ENCODE measurements at regions not wholly inside any gene's neighbourhood (a gene's known extent, or its start where the extent isn't known, plus 50 kb on each side); places are given as distances from the start of the nearest gene placed in this dataset.
A peak's percentile ranks its signal among the peaks of the same experiment; 100 is the strongest.

DNA sequence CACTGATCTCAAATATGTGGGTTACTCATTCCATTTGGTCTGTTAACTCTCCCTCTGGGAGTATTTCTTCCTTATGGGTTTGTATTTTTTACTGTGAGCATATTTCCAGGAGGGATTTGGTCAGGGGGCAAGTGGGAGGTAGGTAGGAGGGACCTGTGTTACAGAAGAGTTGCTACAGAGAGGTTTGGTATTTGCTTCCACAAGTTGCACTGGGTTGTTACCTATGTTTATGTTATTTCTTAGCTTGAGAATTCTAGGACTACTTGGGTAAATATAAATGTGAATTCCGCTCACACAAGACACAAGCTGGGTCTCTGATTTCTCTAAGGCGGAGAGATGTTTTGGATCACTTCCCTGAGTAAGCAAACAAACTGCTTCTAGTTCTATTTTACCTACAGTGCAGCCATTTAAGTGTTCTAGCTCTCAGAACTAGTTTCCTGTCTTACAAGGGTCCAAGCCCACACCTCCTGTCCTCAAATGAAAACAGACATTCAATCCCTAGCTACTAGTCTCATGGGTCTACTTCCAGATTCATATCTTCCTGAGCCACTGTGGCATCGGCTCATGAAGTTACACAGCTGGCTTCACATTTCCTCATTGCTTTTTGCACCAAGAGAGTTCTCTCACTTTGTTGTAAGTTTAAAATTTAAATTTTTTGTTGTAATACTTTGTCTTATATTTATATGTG is 75.4 kb upstream of the PPP1R3C start:
- Mint-ChIP-seq H3K9me3 (no peaks in the 10 kb centered on the region), H3K27me3 (ENCODE audit: insufficient read depth, low read depth, poor library complexity) (peaks cover 1% of the 10 kb centered on the region)
- no peak for ATAC-seq

More for the DNA sequence above, 75.4 kb upstream of the PPP1R3C start:
- H3K4me1 ChIP-seq (ENCODE audit: insufficient read depth) = no peaks in the 10 kb centered on the region
- H4K20me1 ChIP-seq (replicated peaks; ENCODE audit: insufficient read depth) = no peaks in the 10 kb centered on the region
- H3K27ac ChIP-seq (ENCODE audit: low read depth) = no peak overlapping the region
- no peaks in the 10 kb centered on the region for H3K36me3 ChIP-seq (ENCODE audit: insufficient read depth)
- Mint-ChIP-seq H3K36me3 (ENCODE audit: low read depth) (no peaks in the 10 kb centered on the region), H3K4me3 (no peak overlapping the region), H3K27ac (no peak overlapping the region), H3K4me1 (peaks cover 4% of the 10 kb centered on the region; the same call in 2 of the 3 replicates)
- H3K4me3 ChIP-seq = no peak overlapping the region
- 0 out of 2 replicates have a peak, but pooled peaks cover 1% of the 10 kb centered on the region for H3K9me2 ChIP-seq (ENCODE audit: insufficient read depth)
- no peaks in the 10 kb centered on the region for H3K27me3 ChIP-seq (ENCODE audit: insufficient read depth)
- TF ChIP-seq, protein P1, sequence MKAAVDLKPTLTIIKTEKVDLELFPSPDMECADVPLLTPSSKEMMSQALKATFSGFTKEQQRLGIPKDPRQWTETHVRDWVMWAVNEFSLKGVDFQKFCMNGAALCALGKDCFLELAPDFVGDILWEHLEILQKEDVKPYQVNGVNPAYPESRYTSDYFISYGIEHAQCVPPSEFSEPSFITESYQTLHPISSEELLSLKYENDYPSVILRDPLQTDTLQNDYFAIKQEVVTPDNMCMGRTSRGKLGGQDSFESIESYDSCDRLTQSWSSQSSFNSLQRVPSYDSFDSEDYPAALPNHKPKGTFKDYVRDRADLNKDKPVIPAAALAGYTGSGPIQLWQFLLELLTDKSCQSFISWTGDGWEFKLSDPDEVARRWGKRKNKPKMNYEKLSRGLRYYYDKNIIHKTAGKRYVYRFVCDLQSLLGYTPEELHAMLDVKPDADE (IDR thresholded peaks at IDR 0.05) = no peak
- TF ChIP-seq CREB1 (CRISPR knock-in tag; IDR thresholded peaks at IDR 0.05; ENCODE audit: low read depth) (no peak), NANOG (IDR thresholded peaks at IDR 0.05; ENCODE audit: borderline replicate concordance) (no peak), ZNF114 (CRISPR knock-in tag; IDR thresholded peaks at IDR 0.05) (no peak), POLR2AphosphoS5 (IDR thresholded peaks at IDR 0.05; ENCODE audit: low read depth) (no peak), ZNF331 (CRISPR knock-in tag; IDR thresholded peaks at IDR 0.05; ENCODE audit: low read depth) (no peak), JUNB (IDR thresholded peaks at IDR 0.05; ENCODE audit: unreplicated experiment) (no peak)
- TF ChIP-seq, protein P2, sequence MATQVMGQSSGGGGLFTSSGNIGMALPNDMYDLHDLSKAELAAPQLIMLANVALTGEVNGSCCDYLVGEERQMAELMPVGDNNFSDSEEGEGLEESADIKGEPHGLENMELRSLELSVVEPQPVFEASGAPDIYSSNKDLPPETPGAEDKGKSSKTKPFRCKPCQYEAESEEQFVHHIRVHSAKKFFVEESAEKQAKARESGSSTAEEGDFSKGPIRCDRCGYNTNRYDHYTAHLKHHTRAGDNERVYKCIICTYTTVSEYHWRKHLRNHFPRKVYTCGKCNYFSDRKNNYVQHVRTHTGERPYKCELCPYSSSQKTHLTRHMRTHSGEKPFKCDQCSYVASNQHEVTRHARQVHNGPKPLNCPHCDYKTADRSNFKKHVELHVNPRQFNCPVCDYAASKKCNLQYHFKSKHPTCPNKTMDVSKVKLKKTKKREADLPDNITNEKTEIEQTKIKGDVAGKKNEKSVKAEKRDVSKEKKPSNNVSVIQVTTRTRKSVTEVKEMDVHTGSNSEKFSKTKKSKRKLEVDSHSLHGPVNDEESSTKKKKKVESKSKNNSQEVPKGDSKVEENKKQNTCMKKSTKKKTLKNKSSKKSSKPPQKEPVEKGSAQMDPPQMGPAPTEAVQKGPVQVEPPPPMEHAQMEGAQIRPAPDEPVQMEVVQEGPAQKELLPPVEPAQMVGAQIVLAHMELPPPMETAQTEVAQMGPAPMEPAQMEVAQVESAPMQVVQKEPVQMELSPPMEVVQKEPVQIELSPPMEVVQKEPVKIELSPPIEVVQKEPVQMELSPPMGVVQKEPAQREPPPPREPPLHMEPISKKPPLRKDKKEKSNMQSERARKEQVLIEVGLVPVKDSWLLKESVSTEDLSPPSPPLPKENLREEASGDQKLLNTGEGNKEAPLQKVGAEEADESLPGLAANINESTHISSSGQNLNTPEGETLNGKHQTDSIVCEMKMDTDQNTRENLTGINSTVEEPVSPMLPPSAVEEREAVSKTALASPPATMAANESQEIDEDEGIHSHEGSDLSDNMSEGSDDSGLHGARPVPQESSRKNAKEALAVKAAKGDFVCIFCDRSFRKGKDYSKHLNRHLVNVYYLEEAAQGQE (IDR thresholded peaks at IDR 0.05; ENCODE audit: unreplicated experiment) = no peak
- TF ChIP-seq, protein P3, sequence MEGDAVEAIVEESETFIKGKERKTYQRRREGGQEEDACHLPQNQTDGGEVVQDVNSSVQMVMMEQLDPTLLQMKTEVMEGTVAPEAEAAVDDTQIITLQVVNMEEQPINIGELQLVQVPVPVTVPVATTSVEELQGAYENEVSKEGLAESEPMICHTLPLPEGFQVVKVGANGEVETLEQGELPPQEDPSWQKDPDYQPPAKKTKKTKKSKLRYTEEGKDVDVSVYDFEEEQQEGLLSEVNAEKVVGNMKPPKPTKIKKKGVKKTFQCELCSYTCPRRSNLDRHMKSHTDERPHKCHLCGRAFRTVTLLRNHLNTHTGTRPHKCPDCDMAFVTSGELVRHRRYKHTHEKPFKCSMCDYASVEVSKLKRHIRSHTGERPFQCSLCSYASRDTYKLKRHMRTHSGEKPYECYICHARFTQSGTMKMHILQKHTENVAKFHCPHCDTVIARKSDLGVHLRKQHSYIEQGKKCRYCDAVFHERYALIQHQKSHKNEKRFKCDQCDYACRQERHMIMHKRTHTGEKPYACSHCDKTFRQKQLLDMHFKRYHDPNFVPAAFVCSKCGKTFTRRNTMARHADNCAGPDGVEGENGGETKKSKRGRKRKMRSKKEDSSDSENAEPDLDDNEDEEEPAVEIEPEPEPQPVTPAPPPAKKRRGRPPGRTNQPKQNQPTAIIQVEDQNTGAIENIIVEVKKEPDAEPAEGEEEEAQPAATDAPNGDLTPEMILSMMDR (conservative IDR thresholded peaks at IDR 0.05; ENCODE audit: low read depth in 2 of 2) = no peak
- TF ChIP-seq, protein P4, sequence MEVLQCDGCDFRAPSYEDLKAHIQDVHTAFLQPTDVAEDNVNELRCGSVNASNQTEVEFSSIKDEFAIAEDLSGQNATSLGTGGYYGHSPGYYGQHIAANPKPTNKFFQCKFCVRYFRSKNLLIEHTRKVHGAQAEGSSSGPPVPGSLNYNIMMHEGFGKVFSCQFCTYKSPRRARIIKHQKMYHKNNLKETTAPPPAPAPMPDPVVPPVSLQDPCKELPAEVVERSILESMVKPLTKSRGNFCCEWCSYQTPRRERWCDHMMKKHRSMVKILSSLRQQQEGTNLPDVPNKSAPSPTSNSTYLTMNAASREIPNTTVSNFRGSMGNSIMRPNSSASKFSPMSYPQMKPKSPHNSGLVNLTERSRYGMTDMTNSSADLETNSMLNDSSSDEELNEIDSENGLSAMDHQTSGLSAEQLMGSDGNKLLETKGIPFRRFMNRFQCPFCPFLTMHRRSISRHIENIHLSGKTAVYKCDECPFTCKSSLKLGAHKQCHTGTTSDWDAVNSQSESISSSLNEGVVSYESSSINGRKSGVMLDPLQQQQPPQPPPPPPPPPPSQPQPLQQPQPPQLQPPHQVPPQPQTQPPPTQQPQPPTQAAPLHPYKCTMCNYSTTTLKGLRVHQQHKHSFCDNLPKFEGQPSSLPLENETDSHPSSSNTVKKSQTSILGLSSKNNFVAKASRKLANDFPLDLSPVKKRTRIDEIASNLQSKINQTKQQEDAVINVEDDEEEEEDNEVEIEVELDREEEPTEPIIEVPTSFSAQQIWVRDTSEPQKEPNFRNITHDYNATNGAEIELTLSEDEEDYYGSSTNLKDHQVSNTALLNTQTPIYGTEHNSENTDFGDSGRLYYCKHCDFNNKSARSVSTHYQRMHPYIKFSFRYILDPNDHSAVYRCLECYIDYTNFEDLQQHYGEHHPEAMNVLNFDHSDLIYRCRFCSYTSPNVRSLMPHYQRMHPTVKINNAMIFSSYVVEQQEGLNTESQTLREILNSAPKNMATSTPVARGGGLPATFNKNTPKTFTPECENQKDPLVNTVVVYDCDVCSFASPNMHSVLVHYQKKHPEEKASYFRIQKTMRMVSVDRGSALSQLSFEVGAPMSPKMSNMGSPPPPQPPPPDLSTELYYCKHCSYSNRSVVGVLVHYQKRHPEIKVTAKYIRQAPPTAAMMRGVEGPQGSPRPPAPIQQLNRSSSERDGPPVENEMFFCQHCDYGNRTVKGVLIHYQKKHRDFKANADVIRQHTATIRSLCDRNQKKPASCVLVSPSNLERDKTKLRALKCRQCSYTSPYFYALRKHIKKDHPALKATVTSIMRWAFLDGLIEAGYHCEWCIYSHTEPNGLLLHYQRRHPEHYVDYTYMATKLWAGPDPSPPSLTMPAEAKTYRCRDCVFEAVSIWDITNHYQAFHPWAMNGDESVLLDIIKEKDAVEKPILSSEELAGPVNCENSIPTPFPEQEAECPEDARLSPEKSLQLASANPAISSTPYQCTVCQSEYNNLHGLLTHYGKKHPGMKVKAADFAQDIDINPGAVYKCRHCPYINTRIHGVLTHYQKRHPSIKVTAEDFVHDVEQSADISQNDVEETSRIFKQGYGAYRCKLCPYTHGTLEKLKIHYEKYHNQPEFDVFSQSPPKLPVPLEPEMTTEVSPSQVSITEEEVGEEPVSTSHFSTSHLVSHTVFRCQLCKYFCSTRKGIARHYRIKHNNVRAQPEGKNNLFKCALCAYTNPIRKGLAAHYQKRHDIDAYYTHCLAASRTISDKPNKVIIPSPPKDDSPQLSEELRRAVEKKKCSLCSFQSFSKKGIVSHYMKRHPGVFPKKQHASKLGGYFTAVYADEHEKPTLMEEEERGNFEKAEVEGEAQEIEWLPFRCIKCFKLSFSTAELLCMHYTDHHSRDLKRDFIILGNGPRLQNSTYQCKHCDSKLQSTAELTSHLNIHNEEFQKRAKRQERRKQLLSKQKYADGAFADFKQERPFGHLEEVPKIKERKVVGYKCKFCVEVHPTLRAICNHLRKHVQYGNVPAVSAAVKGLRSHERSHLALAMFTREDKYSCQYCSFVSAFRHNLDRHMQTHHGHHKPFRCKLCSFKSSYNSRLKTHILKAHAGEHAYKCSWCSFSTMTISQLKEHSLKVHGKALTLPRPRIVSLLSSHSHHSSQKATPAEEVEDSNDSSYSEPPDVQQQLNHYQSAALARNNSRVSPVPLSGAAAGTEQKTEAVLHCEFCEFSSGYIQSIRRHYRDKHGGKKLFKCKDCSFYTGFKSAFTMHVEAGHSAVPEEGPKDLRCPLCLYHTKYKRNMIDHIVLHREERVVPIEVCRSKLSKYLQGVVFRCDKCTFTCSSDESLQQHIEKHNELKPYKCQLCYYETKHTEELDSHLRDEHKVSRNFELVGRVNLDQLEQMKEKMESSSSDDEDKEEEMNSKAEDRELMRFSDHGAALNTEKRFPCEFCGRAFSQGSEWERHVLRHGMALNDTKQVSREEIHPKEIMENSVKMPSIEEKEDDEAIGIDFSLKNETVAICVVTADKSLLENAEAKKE (CRISPR knock-in tag; IDR thresholded peaks at IDR 0.05) = no peak
- no peak overlapping the region for H3K4me2 ChIP-seq
- H2AFZ ChIP-seq = 0 out of 2 replicates have a peak overlapping the region, but pooled peaks have one; percentile 53
- no peak for DNase-seq (ENCODE audit: low spot score)
- H3K79me2 ChIP-seq (replicated peaks; ENCODE audit: insufficient read depth) = no peaks in the 10 kb centered on the region
- no peaks in the 10 kb centered on the region for H3F3A ChIP-seq (replicated peaks; ENCODE audit: low read depth)

All from GM23338 (cell line).